IMR-90 (cell line): ENCODE measurements at regions not wholly inside any gene's neighbourhood (a gene's known extent, or its start where the extent isn't known, plus 50 kb on each side); places are given as distances from the start of the nearest gene placed in this dataset.

Experiments
- ATAC-seq: fragments of 200-7000 bp; cut with Tn5 transposase; 2 replicates; pipeline ENCODE4 v1.9.1; 2020; ENCODE audit warnings: low read depth, mild to moderate bottlenecking, moderate library complexity
- BruUV-seq: library from RNA; stranded (reverse); fragments of 400-500 nt; replicated peaks from 2 replicates; lab custom pipeline; 2021; lab: Mats Ljungman, UMichigan
- CTCF ChIA-PET: fragments of 300-600 bp; formaldehyde crosslinking; extraction: SDS; loops from one replicate; lab custom pipeline; 2021; ENCODE audit warnings: antibody characterized with exemption; lab: Yijun Ruan, JAX
- POLR2A ChIA-PET: fragments of 300-600 bp; sonication (Branson Sonifier 250); formaldehyde crosslinking; loops from one replicate; lab custom pipeline; 2022; ENCODE audit warnings: antibody characterized with exemption; ENCODE audit not compliant: unreplicated experiment; lab: Charles Lee
- DNase-seq: peaks from one replicate; pipeline ENCODE4 v3.0.0; 2013
- H2AFZ ChIP-seq: replicated peaks from 2 replicates; pipeline ENCODE3; 2013; ENCODE audit warnings: low read length, mild to moderate bottlenecking; ENCODE audit not compliant: poor library complexity
- H2AK5ac ChIP-seq: 2 replicates; pipeline ENCODE4 v1.6.1; 2013; ENCODE audit warnings: low read depth, low read length, inconsistent platforms
- H2AK9ac ChIP-seq: replicated peaks from 2 replicates; pipeline ENCODE3; 2013; ENCODE audit warnings: mild to moderate bottlenecking, low read depth, low read length, moderate library complexity; ENCODE audit not compliant: poor library complexity
- H2BK120ac ChIP-seq: 2 replicates; pipeline ENCODE4 v1.6.1; 2013; ENCODE audit warnings: low read depth, low read length, inconsistent platforms
- H2BK15ac ChIP-seq: 3 replicates; pipeline ENCODE4 v1.6.1; 2013; ENCODE audit warnings: low read depth, low read length, inconsistent platforms
- H2BK20ac ChIP-seq: 2 replicates; pipeline ENCODE4 v1.6.1; 2013; ENCODE audit warnings: low read depth, mild to moderate bottlenecking, inconsistent platforms, low read length, moderate library complexity
- H2BK5ac ChIP-seq: 2 replicates; pipeline ENCODE4 v1.6.1; 2013; ENCODE audit warnings: mild to moderate bottlenecking, low read depth, low read length, inconsistent platforms; ENCODE audit not compliant: poor library complexity, severe bottlenecking
- H3K14ac ChIP-seq: replicated peaks from 2 replicates; pipeline ENCODE4 v1.6.1; 2013; ENCODE audit warnings: low read depth, low read length, inconsistent platforms
- H3K18ac ChIP-seq: 2 replicates; pipeline ENCODE4 v1.6.1; 2013; ENCODE audit warnings: low read depth, low read length, control low read depth
- H3K23ac ChIP-seq: 2 replicates; pipeline ENCODE4 v1.6.1; 2013; ENCODE audit warnings: low read depth, low read length, inconsistent platforms
- H3K27ac ChIP-seq: 2 replicates; pipeline ENCODE4 v1.5.1; 2013; ENCODE audit warnings: mild to moderate bottlenecking, control low read depth, low read length; ENCODE audit not compliant: insufficient read depth
- H3K27me3 ChIP-seq: 2 replicates; pipeline ENCODE4 v1.6.1; 2013; ENCODE audit warnings: low read length; ENCODE audit not compliant: control insufficient read depth, insufficient read depth
- H3K36me3 ChIP-seq: 2 replicates; pipeline ENCODE4 v1.6.1; 2013; ENCODE audit warnings: low read length, mixed read lengths; ENCODE audit not compliant: control insufficient read depth, insufficient read depth
- H3K4ac ChIP-seq: 2 replicates; pipeline ENCODE4 v1.6.1; 2013; ENCODE audit warnings: low read depth, low read length, inconsistent platforms
- H3K4me1 ChIP-seq: 2 replicates; pipeline ENCODE4 v1.6.1; 2013; ENCODE audit warnings: low read length, mixed read lengths; ENCODE audit not compliant: control insufficient read depth, insufficient read depth
- H3K4me2 ChIP-seq: 2 replicates; pipeline ENCODE4 v1.6.1; 2013; ENCODE audit warnings: low read depth, mild to moderate bottlenecking, control low read depth, low read length, moderate library complexity
- H3K4me3 ChIP-seq: 2 replicates; pipeline ENCODE4 v1.5.1; 2013; ENCODE audit warnings: low read depth, mild to moderate bottlenecking, control low read depth, low read length, moderate library complexity; ENCODE audit not compliant: insufficient read depth
- H3K56ac ChIP-seq: 2 replicates; pipeline ENCODE4 v1.6.1; 2013; ENCODE audit warnings: low read length, inconsistent platforms; ENCODE audit not compliant: insufficient read depth; ENCODE audit errors: extremely low read depth
- H3K79me1 ChIP-seq, 2 experiments: 2 replicates each; pipeline ENCODE4 v1.6.1; 2013; ENCODE audit warnings: low read length in 2 of 2, inconsistent platforms in 1 of 2, low read depth in 1 of 2
- H3K9ac ChIP-seq: 2 replicates; pipeline ENCODE4 v1.6.1; 2013; ENCODE audit warnings: low read depth, low read length, control low read depth
- H3K9me1 ChIP-seq: 2 replicates; pipeline ENCODE4 v1.6.1; 2013; ENCODE audit warnings: low read length, inconsistent platforms; ENCODE audit not compliant: insufficient read depth
- H3K9me3 ChIP-seq: 2 replicates; pipeline ENCODE4 v1.6.1; 2013; ENCODE audit warnings: low read length; ENCODE audit not compliant: control insufficient read depth, insufficient read depth
- H4K20me1 ChIP-seq: 2 replicates; pipeline ENCODE4 v1.6.1; 2013; ENCODE audit warnings: low read length, inconsistent platforms; ENCODE audit not compliant: insufficient read depth
- H4K5ac ChIP-seq: 2 replicates; pipeline ENCODE4 v1.6.1; 2013; ENCODE audit warnings: mild to moderate bottlenecking, low read depth, low read length, control low read depth
- H4K8ac ChIP-seq, 2 experiments: 2 replicates each; pipeline ENCODE4 v1.6.1; 2013; ENCODE audit warnings: low read depth in 2 of 2, low read length in 2 of 2, control low read depth in 1 of 2, inconsistent platforms in 1 of 2
- H4K91ac ChIP-seq: 2 replicates; pipeline ENCODE4 v1.6.1; 2013; ENCODE audit warnings: low read depth, low read length, inconsistent platforms; ENCODE audit not compliant: insufficient read depth
- BHLHE40 ChIP-seq: fragments of 150-350 bp; IDR thresholded peaks from 2 replicates; pipeline ENCODE4 v1.6.1; 2016; ENCODE audit warnings: mild to moderate bottlenecking, low read depth, low read length
- CEBPB ChIP-seq: IDR thresholded peaks from 2 replicates; pipeline ENCODE4 v1.6.1; 2012; ENCODE audit warnings: low read depth, low read length, improper control_type of control experiment
- CHD1 ChIP-seq: IDR thresholded peaks from 2 replicates; pipeline ENCODE4 v1.6.1; 2012; ENCODE audit warnings: low read depth, low read length, improper control_type of control experiment
- CTCF ChIP-seq: conservative IDR thresholded peaks from 2 replicates; pipeline ENCODE4 v1.5.1; 2012; ENCODE audit warnings: mild to moderate bottlenecking, low read depth, low read length, improper control_type of control experiment
- ELK1 ChIP-seq: fragments of 150-350 bp; IDR thresholded peaks from 2 replicates; pipeline ENCODE4 v1.6.1; 2016; ENCODE audit warnings: low read depth, mild to moderate bottlenecking, low read length, moderate library complexity, borderline replicate concordance
- FOS ChIP-seq: fragments of 150-350 bp; IDR thresholded peaks from 2 replicates; pipeline ENCODE4 v1.6.1; 2016; ENCODE audit warnings: low read depth, low read length
- MAFK ChIP-seq: IDR thresholded peaks from 2 replicates; pipeline ENCODE4 v1.6.1; 2012; ENCODE audit warnings: low read depth, low read length, improper control_type of control experiment
- MAZ ChIP-seq: IDR thresholded peaks from 2 replicates; pipeline ENCODE4 v1.6.1; 2012; ENCODE audit warnings: low read depth, mild to moderate bottlenecking, low read length, improper control_type of control experiment, moderate library complexity, borderline replicate concordance
- MXI1 ChIP-seq: IDR thresholded peaks from 2 replicates; pipeline ENCODE4 v1.6.1; 2012; ENCODE audit warnings: low read depth, mild to moderate bottlenecking, low read length, moderate library complexity, borderline replicate concordance
- NFE2L2 ChIP-seq: fragments of 150-350 bp; IDR thresholded peaks from 2 replicates; pipeline ENCODE4 v1.6.1; 2016; ENCODE audit warnings: low read depth, mild to moderate bottlenecking, low read length
- POLR2A ChIP-seq: IDR thresholded peaks from 2 replicates; pipeline ENCODE4 v1.6.1; 2012; ENCODE audit warnings: mild to moderate bottlenecking, low read depth, low read length
- RAD21 ChIP-seq: IDR thresholded peaks from 2 replicates; pipeline ENCODE4 v1.6.1; 2012; ENCODE audit warnings: low read length, improper control_type of control experiment
- RCOR1 ChIP-seq: IDR thresholded peaks from 2 replicates; pipeline ENCODE4 v1.6.1; 2012; ENCODE audit warnings: mild to moderate bottlenecking, low read length, improper control_type of control experiment; ENCODE audit not compliant: insufficient replicate concordance
- RFX5 ChIP-seq: IDR thresholded peaks from 2 replicates; pipeline ENCODE4 v1.8.0; 2012; ENCODE audit warnings: low read depth, mild to moderate bottlenecking, low read length, moderate library complexity
- SMC3 ChIP-seq: fragments of 150-350 bp; IDR thresholded peaks from 2 replicates; pipeline ENCODE4 v1.6.1; 2016; ENCODE audit warnings: low read depth, mild to moderate bottlenecking, antibody characterized with exemption, low read length, moderate library complexity
- USF2 ChIP-seq: fragments of 150-350 bp; IDR thresholded peaks from 2 replicates; pipeline ENCODE4 v1.6.1; 2017; ENCODE audit warnings: mild to moderate bottlenecking, antibody characterized with exemption, low read length, low read depth
- WGBS, 2 experiments: methylation state at CpG; one replicate each; pipeline versions ENCODE4 v1.1.5 to v1.1.7; 2013; ENCODE audit warnings: missing lambda C conversion rate in 2 of 2; ENCODE audit not compliant: insufficient read length in 1 of 2; ENCODE audit errors: extremely low coverage in 2 of 2; 5-methylcytosine and 5-hydroxymethylcytosine counted together
- dilution Hi-C: fragments of 300-500 bp; cut with HindIII; formaldehyde crosslinking; loops from one replicate; pipeline ENCODE4 v1.14.3; 2018; ENCODE audit warnings: low sequenced_read_pairs; ENCODE audit not compliant: unreplicated experiment
- in situ Hi-C: fragments of 300-500 bp; cut with MboI; formaldehyde crosslinking; loops from 3 replicates; pipeline ENCODE4 v1.14.3; 2019; ENCODE audit warnings: low sequenced_read_pairs, inconsistent platforms, mixed read lengths
- intact Hi-C: fragments of 100-400 bp; cut with micrococcal nuclease; formaldehyde crosslinking; loops from 2 replicates; pipeline ENCODE4 v1.10.0; 2022

- Histone ChIP-seq H3K27ac (no peak overlapping the region), H3K18ac (no peak overlapping the region; the same call in 1 of the 2 replicates), H2BK5ac (no peak overlapping the region), H3K79me1 (no peaks in the 10 kb centered on the region), H2AK9ac (no peak overlapping the region), H3K9me1 (no peaks in the 10 kb centered on the region), H3K56ac (no peak overlapping the region), H2BK20ac (no peak overlapping the region), H2AFZ (no peak overlapping the region), H3K27me3 (no peaks in the 10 kb centered on the region), H3K4me3 (no peak overlapping the region), H3K4ac (no peak overlapping the region), H4K8ac (no peak overlapping the region; a peak in 1 of 4 replicates), H3K9me3 (no peaks in the 10 kb centered on the region), H4K20me1 (no peaks in the 10 kb centered on the region), H3K23ac (no peak overlapping the region), H3K9ac (no peak overlapping the region), H3K4me2 (no peak overlapping the region), H2AK5ac (no peak overlapping the region), H2BK120ac (no peak overlapping the region), H3K14ac (no peak overlapping the region), H3K4me1 (no peaks in the 10 kb centered on the region), H4K5ac (no peak overlapping the region), H2BK15ac (no peak overlapping the region), H4K91ac (no peak overlapping the region), H3K36me3 (no peaks in the 10 kb centered on the region)
- WGBS, 2 experiments = no CpG with 5 or more reads among the region's 3 CpGs
- CTCF ChIA-PET = no interaction called here
- intact Hi-C loops = loop anchor here (10.0 kb wide), 1 partner anchor 339 kb away; no protein-coding TSS in a partner anchor
- TF ChIP-seq NFE2L2 = no peak
- no peak for TF ChIP-seq CTCF
- no peak for TF ChIP-seq POLR2A
- TF ChIP-seq CEBPB = no peak
- no peak for TF ChIP-seq SMC3
- no peak for TF ChIP-seq USF2
- TF ChIP-seq RFX5 = no peak
- TF ChIP-seq MAFK = no peak
- TF ChIP-seq BHLHE40 = no peak
- TF ChIP-seq MAZ = no peak
- TF ChIP-seq RCOR1 = no peak
- no peak for TF ChIP-seq CHD1
- no peak for TF ChIP-seq ELK1
- TF ChIP-seq MXI1 = no peak
- TF ChIP-seq FOS = no peak
- no peak for TF ChIP-seq RAD21
- in situ Hi-C loops = no loop called here
- DNase-seq (no peak), ATAC-seq (no peak)
- POLR2A ChIA-PET = no interaction called here
- no TSS peak for BruUV-seq
- dilution Hi-C loops = no loop called here
These were observed 1014.8 kb downstream of the NR2F1-AS1 start for GRCh38 chr5:92566113-92566786.
